Activated CD8-positive, alpha-beta memory T cell treated with anti-CD3 and anti-CD28 coated beads for 24 hours (primary cell): ENCODE measurements at regions not wholly inside any gene's neighbourhood (a gene's known extent, or its start where the extent isn't known, plus 50 kb on each side); places are given as distances from the start of the nearest gene placed in this dataset.
"Not testable (repeated sequence)": the region's sequence is repeated elsewhere in the genome, so short reads cannot be mapped to it uniquely, and the experiment has no call there.

Experiments used
- DNase-seq: peaks from one replicate; pipeline ENCODE4 v3.0.0-alpha.2; 2020

DNA sequence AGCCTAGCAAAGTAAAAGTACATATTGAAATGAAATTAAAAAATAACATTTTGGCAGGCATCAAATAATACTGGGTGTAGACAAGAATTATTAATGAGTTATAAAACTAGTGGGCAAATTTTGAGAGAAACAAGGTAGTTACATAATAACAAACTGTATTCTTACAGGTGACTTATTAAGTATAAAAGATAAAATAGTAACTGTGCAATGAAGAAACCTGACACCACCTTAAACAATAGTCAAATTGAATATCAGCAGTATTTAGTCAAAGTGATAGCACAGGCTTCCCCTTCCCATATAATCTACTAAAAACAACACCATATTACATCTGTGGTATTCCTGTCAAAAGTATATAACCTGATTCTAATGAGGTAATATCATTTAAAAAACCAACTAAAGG, 1099.8 kb upstream of the CRIM1 start:
- DNase-seq, result no peak

DNA sequence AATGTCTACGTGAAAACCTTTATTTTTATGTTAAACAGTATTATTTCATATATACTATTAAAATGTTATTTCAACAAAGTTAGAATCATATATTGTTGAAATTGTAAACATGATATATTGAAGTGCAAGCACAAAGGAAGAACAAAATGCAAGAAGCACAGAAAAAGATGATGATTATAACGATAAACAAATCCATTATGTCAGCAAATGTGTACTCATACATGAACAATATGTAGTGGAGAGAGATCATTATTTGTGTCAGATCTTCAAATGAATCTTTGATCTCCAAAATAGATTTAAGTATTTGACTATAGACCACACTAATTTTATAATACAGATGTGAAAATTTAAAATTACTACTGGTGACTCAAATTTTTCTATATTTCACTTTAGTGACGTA, 1104.4 kb upstream of the CRIM1 start:
- DNase-seq, result no peak

DNA sequence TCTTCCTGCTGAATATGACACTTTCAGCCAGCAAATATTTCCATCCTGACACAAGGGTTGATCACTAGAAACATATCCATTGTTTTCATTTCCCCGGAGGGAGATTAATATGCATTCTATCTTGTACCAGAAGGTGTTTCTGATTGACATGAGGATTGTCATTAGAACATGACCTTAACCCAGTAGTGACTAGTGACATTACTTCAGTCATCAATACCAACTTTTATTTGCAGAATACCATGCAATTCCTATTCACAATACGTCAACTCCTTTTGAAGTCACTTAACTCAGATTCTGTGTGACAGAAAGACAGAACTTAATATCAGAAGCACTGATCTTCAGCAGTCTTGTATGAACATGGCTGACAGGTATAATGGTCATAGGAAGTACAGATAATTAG, 1108.9 kb upstream of the CRIM1 start:
- no peak for DNase-seq

DNA sequence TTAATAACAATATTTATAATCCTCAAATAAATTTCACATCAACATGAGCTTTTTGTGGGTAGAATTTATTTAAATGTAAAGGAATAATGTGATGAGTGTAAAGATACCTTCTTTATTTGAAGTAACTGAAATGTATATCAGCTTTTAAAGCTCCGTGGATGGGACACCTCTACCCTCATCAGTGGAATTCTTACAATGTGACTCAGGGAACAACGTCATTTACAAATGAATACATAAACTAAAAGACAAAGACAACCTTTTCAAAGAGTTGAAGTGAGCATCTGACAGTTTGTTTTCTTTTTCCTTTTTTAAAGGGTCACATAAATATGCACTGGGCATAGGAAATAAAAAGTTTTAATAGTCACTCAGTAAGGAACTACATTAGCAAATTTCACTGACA, 1127.0 kb upstream of the CRIM1 start:
- no peak for DNase-seq

DNA sequence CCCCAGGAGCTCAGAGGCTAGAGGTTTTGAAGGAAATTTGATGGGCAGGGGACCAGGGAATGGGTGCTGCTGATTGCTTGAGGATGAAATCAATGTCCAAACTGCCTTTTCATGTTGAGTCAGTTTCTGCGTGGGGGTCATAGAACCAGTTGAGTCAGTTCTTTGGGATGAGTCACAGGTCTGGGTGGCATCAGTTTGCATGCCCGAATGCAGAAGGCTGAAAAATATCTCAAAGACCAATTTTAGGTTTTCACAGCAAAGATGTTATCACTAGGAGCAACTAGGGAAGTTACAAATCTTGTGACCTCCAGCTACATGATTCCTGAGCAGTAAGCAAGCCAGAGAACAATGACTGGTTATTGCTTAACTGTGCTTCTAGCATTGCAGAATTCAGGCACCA, 1135.1 kb upstream of the CRIM1 start:
- no peak for DNase-seq

DNA sequence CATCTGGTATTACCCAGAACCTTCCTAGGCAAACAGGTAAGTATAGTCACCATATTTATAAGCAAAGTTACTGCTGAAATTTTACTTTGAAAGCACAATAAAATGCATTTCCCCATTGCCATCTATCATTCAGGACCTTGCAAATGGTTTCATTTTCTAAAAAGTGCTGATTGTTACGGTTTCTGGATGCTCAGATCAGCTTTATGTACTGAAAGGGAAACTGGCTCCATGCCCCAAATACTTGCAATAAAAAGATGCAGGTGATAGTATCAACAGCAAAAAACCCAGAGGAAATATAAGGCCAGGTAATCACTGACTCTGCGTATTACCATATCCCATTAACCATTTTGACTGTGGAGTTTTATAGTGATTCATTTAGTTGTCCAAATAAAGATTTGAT, 1150.7 kb upstream of the CRIM1 start:
- no peak for DNase-seq

DNA sequence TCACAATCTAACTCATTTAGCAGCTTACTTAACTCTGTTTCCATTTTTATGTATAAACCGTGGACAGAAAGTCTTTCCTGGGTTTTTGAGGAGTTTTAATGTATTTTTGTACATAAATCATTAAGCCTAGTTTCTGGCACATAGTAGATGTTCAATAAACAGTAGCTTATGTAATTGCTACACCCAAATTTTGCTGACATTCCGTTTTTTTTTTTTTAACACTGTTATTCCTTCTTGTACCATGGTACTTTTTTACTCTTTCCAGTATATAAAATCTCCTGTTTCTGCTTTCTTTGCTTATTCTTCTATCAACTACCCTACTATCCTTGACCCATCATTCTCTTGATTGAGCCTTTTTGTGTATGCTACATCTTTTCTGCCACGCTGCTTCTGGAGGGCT, 1151.3 kb upstream of the CRIM1 start:
- DNase-seq, result no peak

DNA sequence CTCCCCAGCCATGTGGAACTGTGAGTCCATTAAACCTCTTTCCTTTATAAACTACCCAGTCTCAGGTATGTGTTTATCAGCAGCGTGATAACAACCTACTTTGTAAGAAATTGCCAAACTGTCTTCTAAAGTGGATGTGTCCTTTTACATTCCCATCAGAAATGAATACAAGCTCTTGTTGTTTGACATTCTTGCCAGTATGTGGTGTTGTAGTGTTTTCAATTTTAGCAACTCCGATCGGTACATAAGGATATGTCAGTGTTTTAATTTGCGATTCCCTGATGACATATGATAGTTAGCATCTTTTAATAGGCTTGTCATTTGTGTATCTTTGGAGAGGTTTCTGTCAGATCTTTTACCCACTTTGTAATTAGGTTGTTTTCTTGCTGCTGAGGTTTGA, 1156.3 kb upstream of the CRIM1 start:
- no peak for DNase-seq

DNA sequence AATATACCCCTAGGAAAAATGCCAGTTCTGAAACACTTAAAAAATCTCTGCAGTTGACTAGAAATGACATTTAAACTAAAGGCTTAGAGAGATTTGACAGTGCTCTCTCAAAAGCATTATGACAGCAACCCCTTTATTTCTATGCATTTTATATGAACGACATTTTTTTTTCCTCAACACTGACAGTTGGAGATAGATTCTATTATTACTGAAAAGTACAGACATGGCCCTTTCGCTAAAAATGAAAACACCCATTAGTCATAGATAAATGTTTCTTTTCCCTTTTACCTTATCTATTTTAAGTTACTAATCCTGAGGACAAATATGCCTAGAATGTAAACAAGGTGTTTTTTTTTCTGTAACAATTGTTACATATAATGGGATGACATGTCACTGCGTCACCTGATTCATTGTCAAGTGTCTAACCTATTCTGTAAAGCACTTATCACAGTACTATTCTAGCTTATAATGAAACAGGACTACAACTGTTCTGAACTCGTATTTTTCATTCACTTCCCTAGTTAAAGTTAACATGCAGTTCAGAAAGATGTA, 1169.6 kb upstream of the CRIM1 start:
- DNase-seq, result no peak

DNA sequence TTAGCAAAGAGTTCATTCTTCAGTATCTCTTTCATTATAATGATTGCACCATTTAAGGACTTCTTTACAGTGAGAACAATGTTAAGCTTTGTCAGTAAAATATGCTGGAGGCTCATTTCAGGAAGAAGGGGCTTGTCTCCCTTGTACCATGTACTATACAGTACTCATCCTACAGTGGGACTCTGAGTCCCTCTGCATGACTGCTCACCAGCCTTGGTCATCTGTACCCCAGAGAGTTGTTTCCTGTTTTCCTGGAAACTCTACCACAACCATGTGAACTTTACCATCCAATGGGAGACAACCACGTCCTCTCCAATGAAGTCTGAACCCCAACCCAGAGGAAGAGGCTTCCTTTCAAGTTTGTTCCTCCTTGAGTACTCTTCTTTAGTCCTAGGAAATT, 1171.1 kb upstream of the CRIM1 start:
- no peak for DNase-seq

DNA sequence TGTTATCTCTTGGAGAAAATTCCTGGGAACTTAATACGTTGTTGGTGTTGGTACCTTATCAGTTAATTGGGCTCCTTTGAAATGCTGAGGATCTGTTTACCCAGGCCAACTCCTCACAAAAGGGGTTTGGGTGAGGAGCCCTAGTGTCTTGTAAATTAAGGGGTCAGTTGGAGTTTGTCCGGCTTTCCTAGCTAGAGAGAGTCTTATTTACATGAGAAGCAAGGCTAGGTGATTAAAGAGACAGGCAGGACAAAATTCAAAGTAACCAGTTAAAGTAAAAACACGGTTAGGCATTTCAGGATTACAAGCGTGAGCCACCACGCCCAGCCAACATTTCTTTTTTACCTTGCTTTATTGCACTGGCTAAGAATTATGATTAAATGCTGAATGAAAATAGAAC, 1178.9 kb upstream of the CRIM1 start:
- DNase-seq, result not testable (repeated sequence)

DNA sequence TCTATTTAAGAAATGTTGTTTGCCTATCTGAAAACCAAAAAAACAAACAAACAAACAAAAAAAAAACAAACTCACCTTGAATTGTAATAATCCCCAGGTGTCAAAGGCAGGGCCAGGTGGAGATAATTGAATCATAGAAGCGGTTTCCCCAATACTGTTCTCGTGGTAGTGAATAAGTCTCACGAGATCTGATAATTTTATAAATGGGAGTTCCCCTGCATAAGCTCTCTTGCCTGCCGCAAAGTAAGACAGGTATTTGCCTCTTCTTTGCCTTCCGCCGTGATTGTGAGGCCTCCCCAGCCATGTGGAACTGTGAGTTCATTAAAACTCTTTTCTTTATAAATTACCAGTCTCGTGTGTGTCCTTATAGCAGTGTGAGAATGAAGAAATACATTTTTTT, 1180.7 kb upstream of the CRIM1 start:
- no peak for DNase-seq

DNA sequence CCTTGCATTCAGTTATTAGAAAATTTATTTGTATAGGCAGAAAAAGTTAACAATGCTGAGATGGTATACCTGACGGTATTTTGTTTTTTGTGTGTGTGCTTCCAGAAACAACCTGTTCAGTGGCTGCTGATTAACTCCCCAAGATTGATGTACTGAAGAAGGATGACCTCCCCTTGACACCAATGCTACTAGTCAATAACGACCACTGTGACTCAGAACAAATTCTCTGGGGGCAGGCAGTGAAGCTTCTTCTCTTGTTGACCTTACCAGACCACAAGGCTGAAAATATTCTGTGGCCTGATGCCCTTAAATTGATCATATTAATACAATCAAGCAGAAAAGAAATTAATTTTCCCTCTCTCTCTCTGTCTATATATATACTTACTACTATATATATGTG, 1182.9 kb upstream of the CRIM1 start:
- no peak for DNase-seq

DNA sequence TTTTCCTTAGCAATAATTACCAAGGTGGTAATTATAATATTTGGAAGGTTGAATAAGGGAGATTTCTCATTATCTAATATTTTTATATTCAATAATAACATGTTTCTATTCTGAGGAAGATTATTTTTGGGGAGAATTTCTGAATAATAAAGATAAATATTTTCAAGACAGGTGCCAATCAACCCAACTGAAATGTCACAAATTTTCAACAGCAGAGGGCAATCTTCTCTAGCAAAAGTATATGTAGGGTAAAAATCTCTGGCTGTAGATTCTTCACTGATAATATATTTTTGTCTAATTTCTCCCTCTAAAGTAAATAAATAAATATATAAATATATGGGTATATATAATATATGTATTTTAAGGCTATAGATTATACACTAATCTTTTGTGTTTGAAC, 1187.2 kb upstream of the CRIM1 start:
- DNase-seq, result no peak

DNA sequence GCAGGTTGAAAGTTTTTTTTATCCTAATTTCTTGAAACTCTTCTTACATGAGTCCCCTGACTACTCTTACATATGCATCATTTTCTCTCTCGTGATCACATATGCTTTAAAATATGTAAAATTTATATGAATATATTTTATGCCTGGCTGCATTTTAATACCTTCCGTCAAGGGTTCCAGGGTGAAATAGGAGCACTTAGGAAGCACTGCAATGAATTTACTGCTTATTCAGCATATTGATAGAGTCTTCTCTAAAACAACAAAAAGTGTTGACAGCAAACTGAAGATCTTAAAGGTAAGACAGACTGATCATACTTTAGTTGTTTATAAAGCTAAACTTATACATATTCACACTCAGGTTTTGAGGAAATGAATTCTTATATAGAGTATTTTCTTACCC, 1191.6 kb upstream of the CRIM1 start:
- DNase-seq, result no peak

DNA sequence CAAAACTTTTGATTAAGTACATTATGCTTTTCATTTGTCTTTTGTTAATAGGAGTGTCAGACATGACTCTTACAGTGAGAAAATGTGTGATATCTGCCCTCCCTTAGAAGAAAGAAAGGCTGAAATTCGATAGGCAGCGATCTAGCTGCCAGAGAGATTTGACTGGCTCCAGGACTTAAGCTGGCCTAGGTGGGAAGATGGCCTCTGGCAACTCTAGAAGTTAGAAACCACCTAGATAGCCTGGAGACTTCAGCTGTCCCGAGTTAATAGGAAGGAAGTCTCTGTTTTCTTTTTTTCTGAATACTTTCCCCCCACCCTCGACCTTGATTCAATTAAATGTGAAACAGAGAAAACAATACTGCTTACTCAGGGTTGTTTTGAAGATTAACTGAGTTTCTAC, 1194.7 kb upstream of the CRIM1 start:
- DNase-seq, result no peak

DNA sequence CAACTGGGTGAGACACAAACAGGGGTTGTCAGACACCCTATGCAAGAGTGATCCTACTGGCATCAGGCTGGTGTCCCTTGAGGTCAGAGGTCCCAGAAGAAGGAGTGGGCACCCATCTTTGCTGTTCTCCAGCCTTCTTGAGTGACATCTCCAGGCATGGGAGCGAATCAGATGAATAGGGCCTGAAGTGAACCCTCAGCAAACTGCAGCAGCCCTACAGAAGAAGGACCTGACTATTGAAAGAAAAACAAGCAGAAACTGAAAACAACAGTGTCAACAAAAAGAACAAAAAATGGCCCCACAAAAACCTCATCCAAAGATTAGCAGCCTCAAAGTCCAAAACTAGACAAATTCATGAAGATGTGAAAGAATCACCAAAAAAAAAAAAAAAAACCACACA, 1229.7 kb upstream of the CRIM1 start:
- DNase-seq, result no peak

DNA sequence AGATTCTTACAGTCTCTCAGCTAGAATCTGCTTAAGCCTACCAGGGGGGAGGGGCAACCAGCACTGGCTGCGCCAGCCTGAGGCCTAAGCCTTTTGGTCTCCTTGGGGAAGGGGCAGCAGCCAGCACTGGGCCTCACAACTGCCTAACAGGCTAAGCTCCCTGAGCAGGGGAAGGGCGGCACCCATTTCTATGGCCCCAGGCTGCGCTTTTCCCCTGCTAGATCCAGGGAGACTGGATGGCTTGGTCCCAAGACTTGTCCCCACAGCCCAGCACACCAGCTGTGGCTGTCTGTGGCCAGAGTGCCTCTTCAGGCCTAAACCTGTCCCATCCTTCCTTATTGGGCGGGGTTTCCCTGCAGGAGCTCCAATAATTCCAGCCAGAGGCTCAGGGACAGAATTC, 1230.3 kb upstream of the CRIM1 start:
- no peak for DNase-seq

DNA sequence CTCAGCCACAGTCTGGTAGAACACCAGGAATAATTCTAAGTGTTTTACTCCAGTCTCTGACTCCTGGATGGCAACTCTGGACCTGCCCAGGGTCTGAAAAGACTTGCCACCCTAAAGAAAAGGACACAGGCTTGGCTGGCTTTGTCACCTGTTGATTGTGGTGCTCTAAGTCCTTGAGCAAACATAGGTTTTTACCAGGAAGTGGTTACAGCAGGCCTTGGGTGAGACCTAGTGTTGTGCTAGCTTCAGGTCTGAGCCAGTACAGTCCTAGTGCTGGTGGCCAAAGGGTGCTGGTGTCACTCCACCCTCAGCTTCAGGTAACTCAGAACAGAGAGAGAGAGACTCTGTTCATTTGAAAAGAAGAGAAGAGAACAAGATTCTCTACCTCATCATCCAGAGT, 1239.4 kb upstream of the CRIM1 start:
- no peak for DNase-seq

DNA sequence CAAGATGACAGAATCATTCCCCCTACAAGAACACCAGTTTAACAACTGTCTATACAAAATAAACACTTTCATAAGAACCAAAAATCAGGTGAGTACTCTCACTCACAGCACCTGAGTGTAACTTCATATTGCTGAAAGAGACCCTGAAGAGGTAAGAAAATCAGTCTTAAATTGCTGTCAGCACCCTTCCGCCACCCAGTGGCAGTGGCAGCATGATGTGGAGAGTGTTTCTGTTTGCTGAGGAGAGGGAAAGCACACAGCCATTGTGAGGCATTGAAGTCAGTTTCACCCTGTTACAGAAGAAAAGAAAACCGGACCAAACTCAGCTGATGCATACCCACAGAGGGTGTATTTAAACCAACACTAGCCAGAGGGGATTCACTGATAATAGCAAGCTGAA, 1240.8 kb upstream of the CRIM1 start:
- no peak for DNase-seq

DNA sequence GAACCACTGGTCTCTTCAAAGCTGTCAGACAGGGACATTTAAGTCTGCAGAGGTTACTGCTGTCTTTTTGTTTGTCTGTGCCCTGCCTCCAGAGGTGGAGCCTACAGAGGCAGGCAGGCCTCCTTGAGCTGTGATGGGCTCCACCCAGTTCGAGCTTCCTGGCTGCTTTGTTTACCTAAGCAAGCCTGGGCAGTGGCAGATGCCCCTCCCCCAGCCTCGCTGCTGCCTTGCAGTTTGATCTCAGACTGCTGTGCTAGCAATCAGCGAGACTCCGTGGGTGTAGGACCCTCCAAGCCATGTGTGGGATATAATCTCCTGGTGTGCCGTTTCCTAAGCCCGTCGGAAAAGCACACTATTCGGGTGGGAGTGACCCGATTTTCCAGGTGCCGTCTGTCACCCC, 1243.2 kb upstream of the CRIM1 start:
- DNase-seq, result not testable (repeated sequence)

DNA sequence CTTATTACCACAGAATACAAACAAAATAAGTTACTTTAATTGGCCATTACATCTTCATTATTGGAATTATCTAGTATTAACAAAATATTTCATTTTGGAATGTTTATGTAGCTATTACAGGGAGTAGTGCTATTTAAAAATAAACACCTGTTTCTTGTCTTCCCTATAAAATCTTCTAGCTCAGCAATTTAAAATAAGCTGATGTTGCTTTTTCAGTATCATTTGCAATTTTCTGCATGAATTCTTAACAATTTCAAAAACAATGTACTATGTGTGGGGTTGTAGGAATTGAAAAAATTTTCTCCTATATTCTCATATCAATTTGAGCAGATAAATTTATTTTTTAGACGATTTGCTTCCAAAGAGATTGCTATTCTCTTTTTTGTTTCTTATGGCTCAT, 1251.3 kb upstream of the CRIM1 start:
- DNase-seq, result no peak

DNA sequence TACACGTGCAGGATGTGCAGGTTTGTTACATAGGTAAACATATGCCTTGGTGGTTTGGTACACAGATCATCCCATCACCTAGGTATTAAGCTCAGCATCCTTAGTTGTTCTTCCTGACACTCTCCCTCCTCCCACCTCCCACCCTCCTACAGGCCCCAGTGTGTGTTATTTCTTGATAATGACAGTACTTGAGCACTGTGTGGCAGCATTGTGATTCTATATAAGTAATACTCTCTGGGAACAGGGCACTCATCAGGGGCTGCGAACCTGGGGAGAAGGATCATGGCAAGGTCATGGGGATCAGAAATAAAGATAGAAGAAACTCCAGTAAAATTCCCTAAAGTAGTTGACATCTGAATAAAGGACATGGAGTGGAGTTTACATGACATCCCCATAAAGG, 1256.2 kb upstream of the CRIM1 start:
- no peak for DNase-seq

DNA sequence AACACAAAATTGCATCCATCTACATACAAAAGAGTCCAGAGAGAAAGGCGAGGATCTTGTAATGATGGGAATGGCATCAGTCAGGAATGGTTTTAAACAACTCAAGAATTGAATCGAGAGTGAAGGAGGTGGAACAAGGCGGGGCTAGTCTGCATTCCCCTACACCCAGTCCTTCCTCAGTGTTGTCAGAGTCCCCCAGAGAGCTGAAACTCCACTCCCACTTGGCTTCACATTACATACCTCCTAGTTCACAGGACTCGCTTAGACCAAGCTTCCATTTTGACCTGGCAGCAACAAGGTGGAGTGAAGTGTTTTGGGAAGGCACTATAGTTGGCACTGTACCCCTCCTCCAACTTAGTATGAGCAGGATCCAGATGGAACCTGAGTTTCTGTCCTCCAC, 1273.5 kb upstream of the CRIM1 start:
- no peak for DNase-seq

DNA sequence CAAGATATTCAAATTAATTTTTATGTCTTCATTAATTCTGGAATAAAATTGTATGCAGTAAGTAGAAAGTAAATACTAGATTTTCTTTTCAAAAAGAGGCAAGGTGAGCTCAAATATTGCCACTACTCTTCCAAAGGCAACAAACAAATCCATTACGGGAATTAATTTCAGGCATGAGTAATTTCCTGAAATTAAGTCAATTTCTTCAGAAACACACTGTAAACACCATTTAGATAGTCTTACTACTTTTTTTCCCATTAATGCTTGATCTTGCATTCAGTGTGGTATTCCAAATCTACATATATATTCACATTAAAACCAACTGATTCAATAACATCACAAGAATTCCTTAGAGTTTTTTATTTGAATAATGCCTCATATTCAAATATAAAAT, 1274.0 kb upstream of the CRIM1 start:
- no peak for DNase-seq

DNA sequence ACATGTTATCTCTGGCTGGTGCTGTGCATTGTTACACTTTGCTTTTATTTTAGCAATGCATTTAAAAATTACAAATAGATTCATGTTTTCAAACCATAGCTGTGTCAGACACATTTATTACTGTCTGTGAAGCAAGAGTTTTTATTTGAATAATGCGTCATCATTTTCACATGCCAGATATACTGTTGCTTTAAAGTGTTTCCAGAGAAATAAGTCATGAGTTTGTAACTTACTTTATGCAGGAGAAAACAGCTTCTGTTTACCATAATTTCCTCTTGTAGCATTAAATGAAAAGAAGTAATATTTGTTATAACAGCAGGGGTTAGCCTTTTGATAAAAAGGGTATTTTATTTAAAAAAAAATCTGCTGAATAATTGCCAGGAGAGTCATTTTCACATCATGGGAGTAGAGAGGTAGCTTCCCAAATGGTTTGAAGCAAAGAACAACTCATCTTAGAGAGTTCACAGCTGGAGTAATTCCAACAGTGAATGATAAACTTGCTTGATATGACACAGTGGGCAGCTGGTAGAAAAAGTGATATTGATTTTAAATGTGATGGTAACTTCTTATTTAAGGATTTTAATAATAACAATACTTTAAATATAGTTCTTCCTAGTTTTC, 1274.5 kb upstream of the CRIM1 start:
- DNase-seq, result no peak
